ENCODE measurements at regions not wholly inside any gene's neighbourhood (a gene's known extent, or its start where the extent isn't known, plus 50 kb on each side); places are given as distances from the start of the nearest gene placed in this dataset.

DNA sequence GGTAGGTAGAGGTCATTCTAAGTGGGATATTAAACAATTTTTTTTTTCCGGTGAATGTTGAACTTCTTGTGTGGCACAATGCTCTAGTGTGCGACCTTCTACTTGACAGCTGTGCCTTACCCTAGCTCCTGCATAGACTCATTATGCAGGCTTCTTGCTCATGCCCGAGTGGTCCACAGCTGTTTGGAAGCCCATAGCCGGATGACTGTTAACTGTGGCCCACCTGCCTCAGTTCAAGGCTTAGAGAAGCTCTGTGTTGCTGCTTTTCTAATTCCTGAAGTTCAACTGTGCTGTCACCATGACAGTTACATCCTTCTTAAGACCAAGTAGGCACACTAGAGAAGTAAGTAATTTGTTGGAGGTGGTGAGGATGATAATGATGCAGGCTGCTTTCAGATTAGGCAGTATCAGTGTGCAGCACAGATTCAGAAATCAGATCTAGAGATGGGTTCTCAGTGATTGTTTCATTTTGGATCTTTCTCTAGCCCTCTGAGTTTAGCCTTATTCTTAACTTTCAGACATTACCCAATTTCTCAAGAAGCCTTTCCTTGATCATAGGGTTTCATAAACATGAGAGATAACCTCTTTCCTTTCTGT is 278.4 kb downstream of the PHF14 start (continued):
- TF ChIP-seq, protein P1, sequence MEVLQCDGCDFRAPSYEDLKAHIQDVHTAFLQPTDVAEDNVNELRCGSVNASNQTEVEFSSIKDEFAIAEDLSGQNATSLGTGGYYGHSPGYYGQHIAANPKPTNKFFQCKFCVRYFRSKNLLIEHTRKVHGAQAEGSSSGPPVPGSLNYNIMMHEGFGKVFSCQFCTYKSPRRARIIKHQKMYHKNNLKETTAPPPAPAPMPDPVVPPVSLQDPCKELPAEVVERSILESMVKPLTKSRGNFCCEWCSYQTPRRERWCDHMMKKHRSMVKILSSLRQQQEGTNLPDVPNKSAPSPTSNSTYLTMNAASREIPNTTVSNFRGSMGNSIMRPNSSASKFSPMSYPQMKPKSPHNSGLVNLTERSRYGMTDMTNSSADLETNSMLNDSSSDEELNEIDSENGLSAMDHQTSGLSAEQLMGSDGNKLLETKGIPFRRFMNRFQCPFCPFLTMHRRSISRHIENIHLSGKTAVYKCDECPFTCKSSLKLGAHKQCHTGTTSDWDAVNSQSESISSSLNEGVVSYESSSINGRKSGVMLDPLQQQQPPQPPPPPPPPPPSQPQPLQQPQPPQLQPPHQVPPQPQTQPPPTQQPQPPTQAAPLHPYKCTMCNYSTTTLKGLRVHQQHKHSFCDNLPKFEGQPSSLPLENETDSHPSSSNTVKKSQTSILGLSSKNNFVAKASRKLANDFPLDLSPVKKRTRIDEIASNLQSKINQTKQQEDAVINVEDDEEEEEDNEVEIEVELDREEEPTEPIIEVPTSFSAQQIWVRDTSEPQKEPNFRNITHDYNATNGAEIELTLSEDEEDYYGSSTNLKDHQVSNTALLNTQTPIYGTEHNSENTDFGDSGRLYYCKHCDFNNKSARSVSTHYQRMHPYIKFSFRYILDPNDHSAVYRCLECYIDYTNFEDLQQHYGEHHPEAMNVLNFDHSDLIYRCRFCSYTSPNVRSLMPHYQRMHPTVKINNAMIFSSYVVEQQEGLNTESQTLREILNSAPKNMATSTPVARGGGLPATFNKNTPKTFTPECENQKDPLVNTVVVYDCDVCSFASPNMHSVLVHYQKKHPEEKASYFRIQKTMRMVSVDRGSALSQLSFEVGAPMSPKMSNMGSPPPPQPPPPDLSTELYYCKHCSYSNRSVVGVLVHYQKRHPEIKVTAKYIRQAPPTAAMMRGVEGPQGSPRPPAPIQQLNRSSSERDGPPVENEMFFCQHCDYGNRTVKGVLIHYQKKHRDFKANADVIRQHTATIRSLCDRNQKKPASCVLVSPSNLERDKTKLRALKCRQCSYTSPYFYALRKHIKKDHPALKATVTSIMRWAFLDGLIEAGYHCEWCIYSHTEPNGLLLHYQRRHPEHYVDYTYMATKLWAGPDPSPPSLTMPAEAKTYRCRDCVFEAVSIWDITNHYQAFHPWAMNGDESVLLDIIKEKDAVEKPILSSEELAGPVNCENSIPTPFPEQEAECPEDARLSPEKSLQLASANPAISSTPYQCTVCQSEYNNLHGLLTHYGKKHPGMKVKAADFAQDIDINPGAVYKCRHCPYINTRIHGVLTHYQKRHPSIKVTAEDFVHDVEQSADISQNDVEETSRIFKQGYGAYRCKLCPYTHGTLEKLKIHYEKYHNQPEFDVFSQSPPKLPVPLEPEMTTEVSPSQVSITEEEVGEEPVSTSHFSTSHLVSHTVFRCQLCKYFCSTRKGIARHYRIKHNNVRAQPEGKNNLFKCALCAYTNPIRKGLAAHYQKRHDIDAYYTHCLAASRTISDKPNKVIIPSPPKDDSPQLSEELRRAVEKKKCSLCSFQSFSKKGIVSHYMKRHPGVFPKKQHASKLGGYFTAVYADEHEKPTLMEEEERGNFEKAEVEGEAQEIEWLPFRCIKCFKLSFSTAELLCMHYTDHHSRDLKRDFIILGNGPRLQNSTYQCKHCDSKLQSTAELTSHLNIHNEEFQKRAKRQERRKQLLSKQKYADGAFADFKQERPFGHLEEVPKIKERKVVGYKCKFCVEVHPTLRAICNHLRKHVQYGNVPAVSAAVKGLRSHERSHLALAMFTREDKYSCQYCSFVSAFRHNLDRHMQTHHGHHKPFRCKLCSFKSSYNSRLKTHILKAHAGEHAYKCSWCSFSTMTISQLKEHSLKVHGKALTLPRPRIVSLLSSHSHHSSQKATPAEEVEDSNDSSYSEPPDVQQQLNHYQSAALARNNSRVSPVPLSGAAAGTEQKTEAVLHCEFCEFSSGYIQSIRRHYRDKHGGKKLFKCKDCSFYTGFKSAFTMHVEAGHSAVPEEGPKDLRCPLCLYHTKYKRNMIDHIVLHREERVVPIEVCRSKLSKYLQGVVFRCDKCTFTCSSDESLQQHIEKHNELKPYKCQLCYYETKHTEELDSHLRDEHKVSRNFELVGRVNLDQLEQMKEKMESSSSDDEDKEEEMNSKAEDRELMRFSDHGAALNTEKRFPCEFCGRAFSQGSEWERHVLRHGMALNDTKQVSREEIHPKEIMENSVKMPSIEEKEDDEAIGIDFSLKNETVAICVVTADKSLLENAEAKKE (CRISPR knock-in tag; IDR thresholded peaks at IDR 0.05) = no peak

GRCh38 chr7:11252705-11253272 is 279.1 kb downstream of the PHF14 start:
- Histone ChIP-seq H4K20me1 (replicated peaks; ENCODE audit: insufficient read depth) (no peaks in the 10 kb centered on the region), H3K79me2 (replicated peaks; ENCODE audit: insufficient read depth) (no peaks in the 10 kb centered on the region), H3K36me3 (ENCODE audit: insufficient read depth) (no peaks in the 10 kb centered on the region), H3K4me1 (ENCODE audit: insufficient read depth) (no peaks in the 10 kb centered on the region), H3K9me2 (ENCODE audit: insufficient read depth) (0 out of 2 replicates have a peak, but pooled peaks cover 7% of the 10 kb centered on the region), H3F3A (replicated peaks; ENCODE audit: low read depth) (no peaks in the 10 kb centered on the region), H3K4me2 (no peak overlapping the region), H3K27ac (ENCODE audit: low read depth) (no peak overlapping the region), H2AFZ (no peak overlapping the region), H3K27me3 (ENCODE audit: insufficient read depth) (no peaks in the 10 kb centered on the region), H3K4me3 (no peak overlapping the region)
- ATAC-seq = no peak
- Mint-ChIP-seq H3K4me1 (no peaks in the 10 kb centered on the region), H3K27ac (no peak overlapping the region), H3K4me3 (no peak overlapping the region), H3K9me3 (no peaks in the 10 kb centered on the region), H3K27me3 (ENCODE audit: insufficient read depth, low read depth, poor library complexity) (no peaks in the 10 kb centered on the region), H3K36me3 (ENCODE audit: low read depth) (no peaks in the 10 kb centered on the region)
- DNase-seq (ENCODE audit: low spot score) = no peak
- no peak for TF ChIP-seq ZNF114 (CRISPR knock-in tag; IDR thresholded peaks at IDR 0.05)
- TF ChIP-seq ETS1 (IDR thresholded peaks at IDR 0.05) = no peak
- TF ChIP-seq, protein P1 (CRISPR knock-in tag; IDR thresholded peaks at IDR 0.05) = no peak
- TF ChIP-seq, protein P2, sequence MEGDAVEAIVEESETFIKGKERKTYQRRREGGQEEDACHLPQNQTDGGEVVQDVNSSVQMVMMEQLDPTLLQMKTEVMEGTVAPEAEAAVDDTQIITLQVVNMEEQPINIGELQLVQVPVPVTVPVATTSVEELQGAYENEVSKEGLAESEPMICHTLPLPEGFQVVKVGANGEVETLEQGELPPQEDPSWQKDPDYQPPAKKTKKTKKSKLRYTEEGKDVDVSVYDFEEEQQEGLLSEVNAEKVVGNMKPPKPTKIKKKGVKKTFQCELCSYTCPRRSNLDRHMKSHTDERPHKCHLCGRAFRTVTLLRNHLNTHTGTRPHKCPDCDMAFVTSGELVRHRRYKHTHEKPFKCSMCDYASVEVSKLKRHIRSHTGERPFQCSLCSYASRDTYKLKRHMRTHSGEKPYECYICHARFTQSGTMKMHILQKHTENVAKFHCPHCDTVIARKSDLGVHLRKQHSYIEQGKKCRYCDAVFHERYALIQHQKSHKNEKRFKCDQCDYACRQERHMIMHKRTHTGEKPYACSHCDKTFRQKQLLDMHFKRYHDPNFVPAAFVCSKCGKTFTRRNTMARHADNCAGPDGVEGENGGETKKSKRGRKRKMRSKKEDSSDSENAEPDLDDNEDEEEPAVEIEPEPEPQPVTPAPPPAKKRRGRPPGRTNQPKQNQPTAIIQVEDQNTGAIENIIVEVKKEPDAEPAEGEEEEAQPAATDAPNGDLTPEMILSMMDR (conservative IDR thresholded peaks at IDR 0.05; ENCODE audit: low read depth in 2 of 2) = no peak
- TF ChIP-seq JUNB (IDR thresholded peaks at IDR 0.05; ENCODE audit: unreplicated experiment) = no peak

All from GM23338 (cell line).